Esophagus muscularis mucosa (tissue), 4 donors: ENCODE measurements at regions not wholly inside any gene's neighbourhood (a gene's known extent, or its start where the extent isn't known, plus 50 kb on each side); places are given as distances from the start of the nearest gene placed in this dataset.

Source experiments
- DNase-seq: peaks from one replicate; pipeline ENCODE4 v3.0.0-alpha.2; 2017; ENCODE audit errors: extremely low spot score
- H3K27ac ChIP-seq, 4 donors: fragments of 200-600 bp; sonication (generic); replicated peaks in 1 of 4; 1 replicate in 3 of 4; 2 replicates in 1 of 4; pipeline ENCODE4 v1.5.1; 2016 to 2019; ENCODE audit warnings: mild to moderate bottlenecking in 1 of 4
- H3K27me3 ChIP-seq, 4 donors: fragments of 200-600 bp; sonication (generic); one replicate each; pipeline versions ENCODE4 v1.5.1 to v1.6.0; 2016 to 2019
- H3K36me3 ChIP-seq, 4 donors: fragments of 200-600 bp; sonication (generic); one replicate each; pipeline ENCODE4 v1.5.1; 2016 to 2019
- H3K4me1 ChIP-seq, 4 donors: fragments of 200-600 bp; sonication (generic); one replicate each; pipeline ENCODE4 v1.5.1; 2016 to 2019
- H3K4me3 ChIP-seq, 4 donors: fragments of 200-600 bp; sonication (generic); 1 replicate in 2 of 4; 2 replicates in 2 of 4; pipeline ENCODE4 v1.5.1; 2016 to 2019; ENCODE audit warnings: mild to moderate bottlenecking in 4 of 4, moderate library complexity in 1 of 4
- H3K9me3 ChIP-seq, 4 donors: fragments of 200-600 bp; sonication (generic); 1 replicate in 3 of 4; 2 replicates in 1 of 4; pipeline ENCODE4 v1.5.1; 2016 to 2019
- CTCF ChIP-seq, 3 experiments: fragments of 200-600 bp in 2 of 3; fragments of 450-650 bp in 1 of 3; sonication (generic) in 2 of 3; IDR thresholded peaks; one replicate each; pipeline ENCODE4 v1.5.1; 2017 to 2019; ENCODE audit warnings: antibody characterized with exemption in 3 of 3, mild to moderate bottlenecking in 2 of 3, moderate library complexity in 1 of 3
- EP300 ChIP-seq: sonication (generic); formaldehyde crosslinking; IDR thresholded peaks from one replicate; pipeline ENCODE4 v1.6.1; 2017; ENCODE audit warnings: antibody characterized with exemption
- POLR2A ChIP-seq: fragments of 450-650 bp; IDR thresholded peaks from one replicate; pipeline ENCODE4 v1.6.1; 2017; ENCODE audit warnings: antibody characterized with exemption, moderate library complexity, mild to moderate bottlenecking, low read depth
- POLR2AphosphoS5 ChIP-seq, 2 donors: sonication (generic); formaldehyde crosslinking; IDR thresholded peaks; one replicate each; pipeline ENCODE4 v1.6.1; 2017; ENCODE audit warnings: antibody characterized with exemption in 2 of 2
- WGBS: methylation state at CpG from one replicate; pipeline ENCODE4 v1.1.5; 2018; 5-methylcytosine and 5-hydroxymethylcytosine counted together
- intact Hi-C: fragments of 100-400 bp; cut with DNase I; formaldehyde crosslinking; loops from one replicate; pipeline ENCODE4 v1.15.1; 2023

DNA sequence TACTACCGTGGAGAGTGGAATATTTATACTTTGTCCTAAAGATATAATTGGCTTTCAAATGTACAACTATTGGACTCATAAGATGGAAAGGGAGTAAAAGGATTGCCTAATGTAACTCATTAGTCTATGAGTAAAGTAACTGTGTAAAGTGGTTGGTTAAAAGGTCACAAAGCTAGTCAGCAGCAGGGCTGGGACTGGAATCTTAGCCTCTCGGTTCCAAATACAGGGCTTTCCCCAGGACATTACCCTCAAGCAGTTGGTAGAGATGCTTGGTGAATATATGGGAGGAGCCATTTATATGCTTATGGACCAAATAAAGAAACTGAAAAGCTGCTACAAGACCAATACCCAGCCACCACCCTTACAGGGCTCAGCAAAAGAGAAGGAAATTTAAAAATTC, 283.7 kb downstream of the HLX start:
- no peak overlapping the region for H3K4me3 ChIP-seq
- WGBS, result 86% methylated on average over 2 of the region's 2 CpGs
- intact Hi-C loops, result no loop called here
- no peaks in the 10 kb centered on the region for H3K27me3 ChIP-seq
- H3K36me3 ChIP-seq, result no peaks in the 10 kb centered on the region
- no peak for DNase-seq
- H3K9me3 ChIP-seq, result no peaks in the 10 kb centered on the region
- no peak overlapping the region for H3K27ac ChIP-seq
- H3K4me1 ChIP-seq, result peaks cover 0 to 23% (median 8%) of the 10 kb centered on the region in 4 donors
- no peak for TF ChIP-seq CTCF (IDR thresholded peaks at IDR 0.05)
- TF ChIP-seq EP300, result no peak
- TF ChIP-seq POLR2A, result no peak
- TF ChIP-seq POLR2AphosphoS5 (IDR thresholded peaks at IDR 0.05), result no peak

GRCh38 chr1:221164029-221164428, 284.8 kb downstream of the HLX start:
- no peak for DNase-seq
- intact Hi-C loops, result no loop called here

GRCh38 chr1:221164951-221165838, 286.0 kb downstream of the HLX start:
- Histone ChIP-seq H3K4me1 (peaks cover 0 to 30% (median 13%) of the 10 kb centered on the region in 4 donors), H3K27me3 (no peaks in the 10 kb centered on the region), H3K4me3 (no peak overlapping the region), H3K27ac (no peak overlapping the region), H3K9me3 (no peaks in the 10 kb centered on the region), H3K36me3 (no peaks in the 10 kb centered on the region)
- TF ChIP-seq EP300, result no peak
- TF ChIP-seq POLR2AphosphoS5 (IDR thresholded peaks at IDR 0.05), result no peak
- TF ChIP-seq POLR2A, result no peak
- TF ChIP-seq CTCF (IDR thresholded peaks at IDR 0.05), result no peak
- intact Hi-C loops, result no loop called here
- WGBS, result 89% methylated on average over 4 of the region's 4 CpGs
- DNase-seq, result no peak

More at GRCh38 chr1:221164029-221164428, 284.8 kb downstream of the HLX start:
- no peak overlapping the region for H3K4me3 ChIP-seq
- H3K27me3 ChIP-seq, result no peaks in the 10 kb centered on the region
- H3K27ac ChIP-seq, result no peak overlapping the region
- H3K9me3 ChIP-seq, result no peaks in the 10 kb centered on the region
- 71% methylated on average over 1 of the region's 1 CpG for WGBS
- H3K36me3 ChIP-seq, result no peaks in the 10 kb centered on the region
- TF ChIP-seq EP300 (no peak), POLR2A (no peak), POLR2AphosphoS5 (IDR thresholded peaks at IDR 0.05) (no peak), CTCF (IDR thresholded peaks at IDR 0.05) (no peak)
- H3K4me1 ChIP-seq, result peaks cover 0 to 23% (median 9%) of the 10 kb centered on the region in 4 donors

DNA sequence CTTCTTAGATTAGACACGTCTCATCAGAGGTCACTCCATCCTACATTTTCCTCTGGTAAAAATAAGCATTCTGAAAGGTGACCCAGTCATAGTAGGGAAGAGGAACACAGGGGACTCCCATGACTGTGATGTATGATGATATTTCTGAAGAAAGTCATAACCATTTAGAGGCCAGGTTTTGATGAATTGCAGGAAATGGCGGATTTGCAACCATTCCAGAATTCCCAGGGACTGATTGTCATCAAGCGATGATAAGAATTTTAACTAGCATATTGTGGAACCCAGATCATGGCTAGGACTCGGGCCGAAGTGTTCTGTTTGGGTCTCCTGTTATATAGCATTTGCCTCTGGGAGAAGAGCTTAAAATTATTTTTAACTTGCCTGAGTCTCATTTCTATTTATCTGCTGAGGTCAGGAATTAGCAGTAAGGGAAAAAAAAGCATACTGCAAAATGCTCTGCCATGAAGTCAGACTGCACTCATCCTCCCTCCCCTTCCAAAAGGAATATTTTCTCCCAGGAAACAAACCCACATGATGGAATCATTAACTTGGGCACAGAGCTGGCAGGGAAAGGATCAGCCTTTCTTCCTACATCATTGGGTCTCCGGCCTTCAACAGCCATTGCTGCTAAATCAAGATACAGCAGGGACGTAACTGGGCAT, 286.7 kb downstream of the HLX start:
- intact Hi-C loops, result no loop called here
- no peak for TF ChIP-seq CTCF (IDR thresholded peaks at IDR 0.05)
- no peak for TF ChIP-seq EP300
- TF ChIP-seq POLR2A, result no peak
- no peak for TF ChIP-seq POLR2AphosphoS5 (IDR thresholded peaks at IDR 0.05)
- DNase-seq, result no peak
- WGBS, result 68% methylated on average over 7 of the region's 7 CpGs
- H3K27ac ChIP-seq, result no peak overlapping the region
- no peaks in the 10 kb centered on the region for H3K36me3 ChIP-seq
- H3K27me3 ChIP-seq, result no peaks in the 10 kb centered on the region
- H3K4me3 ChIP-seq, result no peak overlapping the region
- no peaks in the 10 kb centered on the region for H3K9me3 ChIP-seq
- peaks cover 0 to 30% (median 13%) of the 10 kb centered on the region in 4 donors for H3K4me1 ChIP-seq
